Peyer's patch (tissue), 4 donors: ENCODE measurements at regions not wholly inside any gene's neighbourhood (a gene's known extent, or its start where the extent isn't known, plus 50 kb on each side); places are given as distances from the start of the nearest gene placed in this dataset.

Source experiments
- DNase-seq, 3 donors: peaks; one replicate each; pipeline ENCODE4 v3.0.0-alpha.2; 2017 to 2019
- H3K27ac ChIP-seq, 4 donors: fragments of 200-600 bp; sonication (generic); one replicate each; pipeline ENCODE4 v1.5.1; 2016 to 2019
- H3K27me3 ChIP-seq, 2 donors: fragments of 200-600 bp; sonication (generic); one replicate each; pipeline ENCODE4 v1.5.1; 2019
- H3K36me3 ChIP-seq, 3 donors: fragments of 200-600 bp; sonication (generic); one replicate each; pipeline ENCODE4 v1.5.1; 2016 to 2019
- H3K4me1 ChIP-seq, 4 donors: fragments of 200-600 bp; sonication (generic); one replicate each; pipeline ENCODE4 v1.5.1; 2016 to 2019
- H3K4me3 ChIP-seq, 4 donors: fragments of 200-600 bp; sonication (generic); 1 replicate in 3 of 4; 2 replicates in 1 of 4; pipeline ENCODE4 v1.5.1; 2016 to 2019; ENCODE audit warnings: mild to moderate bottlenecking in 1 of 4
- H3K9me3 ChIP-seq, 4 donors: fragments of 200-600 bp; sonication (generic); one replicate each; pipeline ENCODE4 v1.5.1; 2016 to 2019; ENCODE audit warnings: mild to moderate bottlenecking in 1 of 4
- CTCF ChIP-seq, 6 experiments: fragments of 450-650 bp in 4 of 6; fragments of 200-600 bp in 2 of 6; sonication (generic) in 1 of 6; IDR thresholded peaks; one replicate each; pipeline ENCODE4 v1.5.1; 2017 to 2019; ENCODE audit warnings: antibody characterized with exemption in 6 of 6, mild to moderate bottlenecking in 3 of 6, moderate library complexity in 1 of 6
- POLR2A ChIP-seq, 2 donors: fragments of 450-650 bp; IDR thresholded peaks; one replicate each; pipeline ENCODE4 v1.5.1; 2017; ENCODE audit warnings: antibody characterized with exemption in 2 of 2, mild to moderate bottlenecking in 2 of 2, moderate library complexity in 2 of 2

GRCh38 chr3:153426803-153427202, 264.8 kb downstream of the RAP2B start:
- no peaks in the 10 kb centered on the region for H3K36me3 ChIP-seq
- no peak overlapping the region for H3K4me3 ChIP-seq
- DNase-seq: no peak
- no peak overlapping the region for H3K27ac ChIP-seq
- TF ChIP-seq POLR2A (IDR thresholded peaks at IDR 0.05): no peak
- TF ChIP-seq CTCF (IDR thresholded peaks at IDR 0.05): no peak
- H3K4me1 ChIP-seq: no peaks in the 10 kb centered on the region
- no peaks in the 10 kb centered on the region for H3K27me3 ChIP-seq
- H3K9me3 ChIP-seq: no peaks in the 10 kb centered on the region

- TF ChIP-seq CTCF (IDR thresholded peaks at IDR 0.05) (no peak), POLR2A (IDR thresholded peaks at IDR 0.05) (no peak)
- H3K4me1 ChIP-seq: no peaks in the 10 kb centered on the region
- DNase-seq: no peak
- no peaks in the 10 kb centered on the region for H3K9me3 ChIP-seq
- H3K27ac ChIP-seq: no peak overlapping the region
- no peak overlapping the region for H3K4me3 ChIP-seq
- no peaks in the 10 kb centered on the region for H3K36me3 ChIP-seq
- no peaks in the 10 kb centered on the region for H3K27me3 ChIP-seq
Measured at GRCh38 chr3:153429821-153430220, 267.8 kb downstream of the RAP2B start.

DNA sequence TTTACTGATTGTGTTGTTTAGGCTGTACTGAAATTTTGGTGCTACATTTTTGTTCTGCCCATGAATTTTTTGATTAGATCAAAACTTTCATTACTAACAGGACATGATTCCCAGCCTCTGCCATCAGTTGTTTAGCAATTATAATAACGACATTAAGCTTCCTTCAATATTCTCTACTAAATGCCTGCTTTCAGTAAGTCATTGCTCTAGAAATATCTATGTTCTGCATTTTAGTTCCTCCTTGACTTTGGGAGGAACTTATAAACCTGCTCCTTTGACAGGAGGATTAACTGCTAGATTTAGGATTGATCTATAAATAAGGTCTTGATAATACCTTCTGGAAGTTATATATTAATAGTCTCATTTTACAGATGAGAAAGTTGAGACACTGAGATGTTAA, 269.1 kb downstream of the RAP2B start:
- no peak overlapping the region for H3K27ac ChIP-seq
- H3K4me1 ChIP-seq: no peaks in the 10 kb centered on the region
- H3K9me3 ChIP-seq: no peaks in the 10 kb centered on the region
- no peaks in the 10 kb centered on the region for H3K36me3 ChIP-seq
- TF ChIP-seq CTCF (IDR thresholded peaks at IDR 0.05) (no peak), POLR2A (IDR thresholded peaks at IDR 0.05) (no peak)
- no peaks in the 10 kb centered on the region for H3K27me3 ChIP-seq
- no peak overlapping the region for H3K4me3 ChIP-seq
- no peak for DNase-seq

DNA sequence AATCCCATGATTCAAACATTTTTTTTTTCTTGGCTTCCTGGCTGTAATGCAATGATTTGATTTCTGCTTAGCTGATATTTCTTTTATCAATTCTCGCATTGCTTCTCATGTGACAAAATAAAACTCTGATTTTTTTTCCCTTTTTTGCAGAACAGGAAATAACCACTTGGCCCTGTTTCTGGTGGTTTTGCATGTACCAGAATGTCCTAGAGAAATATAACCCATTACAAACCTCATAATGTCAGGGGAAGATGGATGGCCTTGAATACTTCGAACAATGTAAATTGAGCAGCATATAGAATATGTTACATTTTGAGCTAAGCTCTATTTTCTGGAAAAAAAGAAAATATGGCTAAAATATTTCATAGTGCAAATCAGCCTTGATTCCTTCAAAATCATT, 275.6 kb downstream of the RAP2B start:
- Histone ChIP-seq H3K4me1 (no peaks in the 10 kb centered on the region), H3K27me3 (no peaks in the 10 kb centered on the region), H3K27ac (no peak overlapping the region), H3K4me3 (no peak overlapping the region), H3K36me3 (no peaks in the 10 kb centered on the region), H3K9me3 (no peaks in the 10 kb centered on the region)
- no peak for DNase-seq
- TF ChIP-seq CTCF (IDR thresholded peaks at IDR 0.05): no peak
- TF ChIP-seq POLR2A (IDR thresholded peaks at IDR 0.05): no peak

GRCh38 chr3:153438271-153438670, 276.2 kb downstream of the RAP2B start:
- Histone ChIP-seq H3K27ac (no peak overlapping the region), H3K36me3 (no peaks in the 10 kb centered on the region), H3K4me3 (no peak overlapping the region), H3K9me3 (no peaks in the 10 kb centered on the region), H3K27me3 (no peaks in the 10 kb centered on the region), H3K4me1 (no peaks in the 10 kb centered on the region)
- DNase-seq: no peak
- TF ChIP-seq POLR2A (IDR thresholded peaks at IDR 0.05) (no peak), CTCF (IDR thresholded peaks at IDR 0.05) (no peak)

DNA sequence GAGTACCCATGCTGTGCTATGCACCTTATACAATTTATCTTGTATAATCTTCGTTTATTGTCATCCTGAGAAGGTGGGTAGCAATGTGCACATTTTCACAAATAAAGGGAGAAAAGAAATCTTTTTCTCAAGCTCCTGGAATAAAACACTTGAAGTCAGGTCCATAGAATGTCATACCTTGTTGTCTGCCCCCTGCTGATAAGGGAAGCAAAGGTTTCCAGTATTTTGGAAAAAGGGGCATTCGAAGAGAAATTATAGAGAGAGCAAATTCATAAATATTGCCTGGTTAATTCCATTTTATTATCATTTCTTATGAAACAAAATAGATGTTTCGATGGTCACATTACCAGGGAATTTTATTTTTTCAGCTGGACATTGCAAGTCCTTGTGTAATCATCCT, 277.8 kb downstream of the RAP2B start:
- Histone ChIP-seq H3K4me1 (no peaks in the 10 kb centered on the region), H3K27me3 (no peaks in the 10 kb centered on the region), H3K36me3 (no peaks in the 10 kb centered on the region), H3K9me3 (no peaks in the 10 kb centered on the region), H3K4me3 (no peak overlapping the region), H3K27ac (no peak overlapping the region)
- no peak for TF ChIP-seq POLR2A (IDR thresholded peaks at IDR 0.05)
- no peak for TF ChIP-seq CTCF (IDR thresholded peaks at IDR 0.05)
- no peak for DNase-seq
